SK-N-SH treated with all-trans-retinoic acid at 6 μM for 48 hours (cell line): ENCODE measurements at regions not wholly inside any gene's neighbourhood (a gene's known extent, or its start where the extent isn't known, plus 50 kb on each side); places are given as distances from the start of the nearest gene placed in this dataset.

ENCODE experiments used
- ATAC-seq: fragments of 200-7000 bp; cut with Tn5 transposase; 3 replicates; pipeline ENCODE4 v1.9.1; 2020; ENCODE audit warnings: mild to moderate bottlenecking, moderate library complexity
- ARNTL ChIP-seq: fragments of 450-650 bp; formaldehyde crosslinking; IDR thresholded peaks from 2 replicates; pipeline ENCODE4 v1.5.0; 2020; ENCODE audit warnings: low read depth, mild to moderate bottlenecking, moderate library complexity, borderline replicate concordance
- BACH2 ChIP-seq: fragments of 250-450 bp; sonication (Bioruptor Pico); IDR thresholded peaks from 2 replicates; pipeline ENCODE4 v1.9.0; 2021; ENCODE audit warnings: mild to moderate bottlenecking, borderline replicate concordance
- CREB5 ChIP-seq: fragments of 250-450 bp; sonication (Bioruptor Pico); IDR thresholded peaks from 2 replicates; pipeline ENCODE4 v1.5.1; 2020; ENCODE audit warnings: low read depth, mild to moderate bottlenecking, moderate library complexity
- CSDC2 ChIP-seq: fragments of 250-450 bp; sonication (Bioruptor Pico); IDR thresholded peaks from 2 replicates; pipeline ENCODE4 v1.5.0; 2020; ENCODE audit warnings: mild to moderate bottlenecking, moderate library complexity
- CSRNP3 ChIP-seq: fragments of 250-450 bp; sonication (Bioruptor Pico); IDR thresholded peaks from 2 replicates; pipeline ENCODE4 v1.5.1; 2021; ENCODE audit warnings: mild to moderate bottlenecking, moderate library complexity
- ESRRG ChIP-seq: fragments of 250-450 bp; sonication (Bioruptor Pico); IDR thresholded peaks from 2 replicates; pipeline ENCODE4 v1.6.1; 2021; ENCODE audit warnings: mild to moderate bottlenecking
- GLIS3 ChIP-seq: fragments of 250-450 bp; sonication (Bioruptor Pico); IDR thresholded peaks from 2 replicates; pipeline ENCODE4 v1.5.0; 2020; ENCODE audit warnings: mild to moderate bottlenecking, moderate library complexity
- OSR1 ChIP-seq: fragments of 250-450 bp; sonication (Bioruptor Pico); IDR thresholded peaks from 2 replicates; pipeline ENCODE4 v1.8.0; 2022; ENCODE audit warnings: moderate library complexity, mild to moderate bottlenecking, inconsistent platforms
- PATZ1 ChIP-seq: fragments of 250-450 bp; sonication (Bioruptor Pico); IDR thresholded peaks from 2 replicates; pipeline ENCODE4 v1.8.0; 2020; ENCODE audit warnings: mild to moderate bottlenecking, moderate library complexity, borderline replicate concordance
- POU6F1 ChIP-seq: fragments of 250-450 bp; sonication (Bioruptor Pico); IDR thresholded peaks from 2 replicates; pipeline ENCODE4 v1.8.0; 2021; ENCODE audit warnings: low read depth, mild to moderate bottlenecking, moderate library complexity, borderline replicate concordance
- RARB ChIP-seq: fragments of 250-450 bp; sonication (Bioruptor Pico); IDR thresholded peaks from 2 replicates; pipeline ENCODE4 v1.8.0; 2021; ENCODE audit warnings: mild to moderate bottlenecking, moderate library complexity
- TCF4 ChIP-seq: fragments of 250-450 bp; sonication (Bioruptor Pico); IDR thresholded peaks from 2 replicates; pipeline ENCODE4 v1.8.0; 2021; ENCODE audit warnings: mild to moderate bottlenecking, moderate library complexity, borderline replicate concordance
- TOX ChIP-seq: fragments of 250-450 bp; sonication (Bioruptor Pico); IDR thresholded peaks from 2 replicates; pipeline ENCODE4 v1.8.0; 2021; ENCODE audit warnings: mild to moderate bottlenecking, moderate library complexity, borderline replicate concordance
- ZC3H10 ChIP-seq: fragments of 250-450 bp; sonication (Bioruptor Pico); IDR thresholded peaks from 2 replicates; pipeline ENCODE4 v1.5.1; 2021; ENCODE audit warnings: mild to moderate bottlenecking, moderate library complexity
- ZFP3 ChIP-seq: fragments of 250-450 bp; sonication (Bioruptor Pico); IDR thresholded peaks from 2 replicates; pipeline ENCODE4 v1.5.0; 2020; ENCODE audit warnings: mild to moderate bottlenecking, moderate library complexity
- ZFP30 ChIP-seq: fragments of 450-650 bp; formaldehyde crosslinking; IDR thresholded peaks from 2 replicates; pipeline ENCODE4 v1.5.0; 2022; ENCODE audit warnings: mild to moderate bottlenecking, moderate library complexity
- ZNF565 ChIP-seq: fragments of 450-650 bp; formaldehyde crosslinking; conservative IDR thresholded peaks from 2 replicates; pipeline ENCODE4 v1.5.0; 2020; ENCODE audit warnings: low read depth, mild to moderate bottlenecking, moderate library complexity
- ZNF70 ChIP-seq: fragments of 450-650 bp; formaldehyde crosslinking; IDR thresholded peaks from 2 replicates; pipeline ENCODE4 v1.5.0; 2020; ENCODE audit warnings: mild to moderate bottlenecking, moderate library complexity
- ZNF8 ChIP-seq: fragments of 450-650 bp; formaldehyde crosslinking; IDR thresholded peaks from 2 replicates; pipeline ENCODE4 v1.5.0; 2020; ENCODE audit warnings: mild to moderate bottlenecking, moderate library complexity

- TF ChIP-seq ZFP30 (no peak), BACH2 (CRISPR knock-in tag) (no peak), RARB (CRISPR knock-in tag) (no peak), POU6F1 (CRISPR knock-in tag) (no peak), TCF4 (CRISPR knock-in tag) (no peak), ESRRG (CRISPR knock-in tag) (no peak), CSDC2 (no peak), OSR1 (CRISPR knock-in tag) (no peak), ZNF70 (CRISPR knock-in tag) (no peak), CREB5 (CRISPR knock-in tag) (no peak), CSRNP3 (CRISPR knock-in tag) (no peak), GLIS3 (CRISPR knock-in tag) (no peak), ZFP3 (CRISPR knock-in tag) (no peak), ZNF565 (CRISPR knock-in tag) (no peak)
- no peak for ATAC-seq
Observed at GRCh38 chr2:60612033-60612432, 58.6 kb upstream of the BCL11A start.

- TF ChIP-seq GLIS3 (CRISPR knock-in tag): no peak
- no peak for TF ChIP-seq ZNF8 (CRISPR knock-in tag)
- no peak for TF ChIP-seq ZFP3 (CRISPR knock-in tag)
- TF ChIP-seq CSRNP3 (CRISPR knock-in tag): no peak
- TF ChIP-seq CSDC2: no peak
- no peak for TF ChIP-seq ZFP30
- no peak for TF ChIP-seq PATZ1 (CRISPR knock-in tag)
- no peak for TF ChIP-seq ARNTL (CRISPR knock-in tag)
- no peak for TF ChIP-seq ESRRG (CRISPR knock-in tag)
- no peak for TF ChIP-seq ZNF565 (CRISPR knock-in tag)
- no peak for TF ChIP-seq CREB5 (CRISPR knock-in tag)
- no peak for TF ChIP-seq RARB (CRISPR knock-in tag)
- no peak for ATAC-seq
Observed at GRCh38 chr2:60614319-60614718, 60.9 kb upstream of the BCL11A start.

GRCh38 chr2:60621688-60622429 is 68.4 kb upstream of the BCL11A start:
- no peak for TF ChIP-seq ZFP30
- no peak for TF ChIP-seq ESRRG (CRISPR knock-in tag)
- TF ChIP-seq RARB (CRISPR knock-in tag): no peak
- no peak for TF ChIP-seq OSR1 (CRISPR knock-in tag)
- no peak for TF ChIP-seq TOX
- no peak for TF ChIP-seq ZC3H10
- TF ChIP-seq ZNF8 (CRISPR knock-in tag): no peak
- TF ChIP-seq ARNTL (CRISPR knock-in tag): no peak
- TF ChIP-seq ZFP3 (CRISPR knock-in tag): no peak
- no peak for TF ChIP-seq ZNF70 (CRISPR knock-in tag)
- TF ChIP-seq, all 23 proteins: peak for 0
- no peak for ATAC-seq
